Activated gamma-delta T cell treated with anti-CD3 and anti-CD28 coated beads, Interleukin-2, amount 50 U/mL, for 16 hours (primary cell): ENCODE measurements at regions not wholly inside any gene's neighbourhood (a gene's known extent, or its start where the extent isn't known, plus 50 kb on each side); places are given as distances from the start of the nearest gene placed in this dataset.

Experiments
- DNase-seq: peaks from one replicate; pipeline ENCODE4 v3.0.0-alpha.2; 2020; ENCODE audit warnings: low read depth

- no peak for DNase-seq
These were observed 76.2 kb upstream of the CHD1 start for GRCh38 chr5:99004960-99005359.

GRCh38 chr5:99000876-99001275 is 72.1 kb upstream of the CHD1 start:
- DNase-seq, result no peak

DNA sequence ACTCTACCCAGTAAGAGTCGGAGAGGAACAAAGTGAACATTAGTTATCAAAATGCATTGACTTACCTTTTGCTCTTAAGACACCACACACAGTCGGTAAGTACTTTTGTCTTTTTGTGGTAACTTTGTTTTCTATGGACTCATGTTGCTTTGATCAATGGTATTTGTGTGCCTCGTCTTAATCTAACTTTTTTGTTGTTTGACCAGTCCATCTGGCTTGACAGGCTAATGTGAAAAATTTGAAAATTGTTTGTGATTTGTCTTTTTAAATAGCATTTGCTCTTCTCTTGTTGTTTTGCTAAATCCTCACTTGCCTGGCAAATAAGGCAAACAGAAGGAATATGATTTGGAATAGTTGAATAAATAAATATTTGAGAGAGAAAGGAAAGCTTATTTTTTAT is 71.4 kb upstream of the CHD1 start:
- DNase-seq, result no peak

DNA sequence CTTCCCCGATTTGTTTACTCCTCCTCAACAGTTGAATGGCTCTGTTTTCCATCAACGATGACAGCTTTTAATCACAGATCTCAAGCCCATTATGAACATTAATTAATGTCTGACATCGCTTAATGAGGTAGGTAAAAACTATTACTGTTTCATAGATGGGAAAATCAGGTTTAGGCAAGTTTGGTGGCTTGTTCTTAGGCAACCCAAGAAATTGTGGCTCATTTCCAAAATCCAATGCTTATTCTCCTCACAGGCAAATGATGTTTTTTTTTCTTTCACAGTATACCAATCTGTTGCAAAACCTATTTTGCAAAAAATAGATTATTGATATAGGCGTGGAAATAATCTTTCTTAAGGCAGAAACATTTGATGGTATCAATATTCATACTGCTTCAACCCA is 70.8 kb upstream of the CHD1 start:
- no peak for DNase-seq

DNA sequence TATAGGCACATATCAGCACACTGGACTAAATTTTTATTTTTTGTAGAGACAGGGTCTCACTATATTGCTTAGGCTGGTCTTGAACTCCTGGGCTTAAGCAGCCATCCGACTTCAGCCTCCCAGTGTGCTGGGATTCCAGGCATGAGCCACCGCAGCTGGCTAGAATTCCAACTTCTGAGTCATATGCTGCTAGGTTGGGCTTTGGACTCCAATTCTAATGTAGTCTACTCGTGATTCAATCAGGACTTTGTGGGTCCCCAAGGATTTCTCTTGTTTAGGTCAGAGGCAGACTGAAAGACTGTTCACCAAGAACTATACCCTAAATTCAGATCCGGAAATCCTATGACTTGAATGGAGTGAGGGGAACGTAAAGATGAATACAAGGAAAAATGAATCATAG is 68.2 kb upstream of the CHD1 start:
- no peak for DNase-seq

DNA sequence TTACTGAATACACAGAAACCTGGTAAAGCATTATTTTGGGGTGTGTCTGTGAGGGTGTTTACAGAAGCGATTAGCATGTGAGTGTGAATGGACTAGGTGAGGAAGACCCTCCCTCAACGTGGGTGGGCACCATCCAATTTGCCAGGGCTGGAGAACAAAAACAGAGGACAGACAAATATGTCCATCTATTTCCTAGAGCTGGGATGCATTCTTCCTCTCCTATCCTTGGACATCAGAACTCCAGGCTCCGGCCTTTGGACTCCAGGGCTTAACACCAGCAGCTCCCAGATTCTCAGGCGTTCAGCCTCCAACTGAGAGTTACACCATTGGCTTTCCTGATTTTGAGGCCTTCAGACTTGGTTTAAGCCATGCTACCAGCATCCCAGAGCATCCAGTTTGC is 65.8 kb upstream of the CHD1 start:
- DNase-seq, result no peak

DNA sequence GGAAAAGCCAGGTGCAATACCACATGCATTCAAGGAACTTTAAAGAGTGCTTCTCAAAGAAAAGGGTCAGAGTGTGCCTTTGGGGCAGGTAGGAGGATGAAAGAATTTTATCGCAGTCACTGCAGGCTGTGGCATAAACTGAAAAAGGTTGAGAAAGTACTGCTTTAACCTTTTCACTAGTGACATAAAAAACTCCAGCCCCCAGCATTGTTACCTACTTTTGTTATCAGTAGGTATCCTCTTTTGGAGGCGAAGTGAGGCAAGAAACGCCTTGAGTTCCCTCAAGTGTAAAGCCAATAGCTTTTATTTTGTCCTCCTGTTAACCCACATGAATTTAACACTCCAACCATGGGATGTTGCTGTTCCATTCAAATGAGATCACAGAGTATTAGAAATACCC is 64.7 kb upstream of the CHD1 start:
- no peak for DNase-seq

- DNase-seq, result no peak
These were observed 63.7 kb upstream of the CHD1 start for GRCh38 chr5:98992552-98992951.

DNA sequence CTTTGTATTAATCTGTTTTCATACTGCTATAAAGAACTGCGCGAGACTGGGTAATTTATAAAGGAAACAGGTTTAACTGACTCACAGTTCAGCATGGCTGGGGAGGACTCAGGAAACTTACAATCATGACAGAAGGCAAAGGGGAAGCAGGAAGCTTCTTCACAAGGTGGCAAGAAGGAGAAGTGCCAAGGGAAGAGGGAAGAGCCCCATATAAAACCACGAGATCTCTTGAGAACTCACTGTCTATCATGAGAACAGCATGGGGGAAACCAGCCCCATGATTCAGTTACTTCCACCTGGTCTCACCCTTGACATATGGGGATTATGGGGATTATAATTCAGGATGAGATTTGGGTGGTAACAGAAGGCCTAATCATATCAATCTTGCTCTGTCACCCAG is 60.9 kb upstream of the CHD1 start:
- no peak for DNase-seq

- DNase-seq, result no peak
These were observed 57.8 kb upstream of the CHD1 start for GRCh38 chr5:98986587-98986986.

DNA sequence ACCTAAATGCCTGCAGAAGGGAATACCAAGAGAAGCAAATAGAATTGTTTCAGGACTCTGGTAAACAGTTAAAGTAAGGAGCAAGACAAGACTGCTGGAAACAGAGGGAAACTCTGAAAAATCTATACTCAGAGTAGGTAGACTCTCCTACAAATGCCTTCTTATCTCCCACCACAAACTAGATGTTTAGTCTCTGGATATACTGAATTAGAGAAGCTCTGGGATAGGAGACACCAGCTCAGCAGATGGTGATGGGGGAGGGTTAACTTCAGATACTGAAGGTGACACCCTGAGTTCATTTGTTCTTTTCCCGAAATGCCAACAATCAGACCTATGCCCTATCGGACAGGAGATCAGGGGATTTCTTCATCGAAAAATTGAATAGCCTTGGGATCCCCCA is 54.1 kb upstream of the CHD1 start:
- no peak for DNase-seq
